Germinal center (tissue), 1 donor: ENCODE measurements at regions not wholly inside any gene's neighbourhood (a gene's known extent, or its start where the extent isn't known, plus 50 kb on each side); places are given as distances from the start of the nearest gene placed in this dataset.
"Not testable (repeated sequence)": the region's sequence is repeated elsewhere in the genome, so short reads cannot be mapped to it uniquely, and the experiment has no call there.

Experiments
- DNase-seq: peaks from one replicate; pipeline ENCODE4 v3.0.0; 2012; ENCODE audit warnings: mixed read lengths, low spot score

DNA sequence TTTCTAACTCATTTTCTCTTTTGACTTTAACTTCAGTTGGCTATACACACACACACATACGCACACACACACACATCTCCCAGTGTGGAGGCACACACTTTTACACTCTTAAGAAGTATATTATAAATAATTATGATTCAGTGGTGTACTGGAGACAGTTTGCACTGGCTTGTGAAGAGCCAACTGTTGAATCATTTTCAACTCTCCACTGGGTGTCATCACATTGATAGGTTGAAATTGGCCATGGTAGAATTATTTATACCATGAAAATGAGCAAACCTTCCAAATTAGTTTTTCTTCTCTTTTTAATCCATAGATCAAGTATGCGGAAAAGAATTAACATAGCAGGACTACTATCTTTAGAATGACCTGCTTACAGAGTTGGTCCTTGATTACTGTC lies 407.1 kb downstream of the BMP2 start:
- no peak for DNase-seq

DNA sequence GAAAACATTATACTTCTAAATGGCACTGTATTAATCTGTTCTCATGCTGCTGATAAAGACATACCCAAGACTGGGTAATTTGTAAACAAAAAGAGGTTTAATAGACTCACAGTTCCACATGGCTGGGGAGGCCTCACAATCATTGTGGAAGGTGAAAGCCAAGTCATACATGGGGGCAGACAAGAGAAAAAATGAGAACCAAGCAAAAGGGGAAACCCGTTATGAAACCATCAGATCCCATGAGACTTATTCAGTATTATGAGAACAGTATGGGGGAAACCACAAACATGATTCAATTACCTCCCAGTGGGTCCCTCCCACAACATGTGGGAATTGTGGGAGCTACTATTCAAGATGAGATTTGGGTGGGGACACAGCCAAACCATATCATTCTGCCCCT lies 408.3 kb downstream of the BMP2 start:
- DNase-seq = not testable (repeated sequence)

DNA sequence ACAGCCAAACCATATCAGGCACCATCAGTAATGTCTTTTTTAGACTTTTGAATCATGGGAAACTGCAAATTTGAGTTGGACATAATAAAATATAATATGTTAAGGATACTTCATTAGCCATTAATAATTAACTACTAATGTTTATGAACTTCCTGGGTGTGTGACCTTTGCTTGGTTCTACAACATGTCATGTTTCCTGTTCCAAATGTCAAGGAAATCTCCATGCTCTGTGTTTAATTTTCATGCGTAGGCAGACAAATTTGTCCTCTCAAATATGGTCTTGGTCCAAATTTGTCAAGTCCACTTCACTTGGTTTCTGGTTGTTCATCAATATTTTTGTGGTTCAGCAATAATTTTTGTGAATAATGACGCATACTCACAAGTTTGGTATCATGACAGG lies 410.5 kb downstream of the BMP2 start:
- DNase-seq = no peak

DNA sequence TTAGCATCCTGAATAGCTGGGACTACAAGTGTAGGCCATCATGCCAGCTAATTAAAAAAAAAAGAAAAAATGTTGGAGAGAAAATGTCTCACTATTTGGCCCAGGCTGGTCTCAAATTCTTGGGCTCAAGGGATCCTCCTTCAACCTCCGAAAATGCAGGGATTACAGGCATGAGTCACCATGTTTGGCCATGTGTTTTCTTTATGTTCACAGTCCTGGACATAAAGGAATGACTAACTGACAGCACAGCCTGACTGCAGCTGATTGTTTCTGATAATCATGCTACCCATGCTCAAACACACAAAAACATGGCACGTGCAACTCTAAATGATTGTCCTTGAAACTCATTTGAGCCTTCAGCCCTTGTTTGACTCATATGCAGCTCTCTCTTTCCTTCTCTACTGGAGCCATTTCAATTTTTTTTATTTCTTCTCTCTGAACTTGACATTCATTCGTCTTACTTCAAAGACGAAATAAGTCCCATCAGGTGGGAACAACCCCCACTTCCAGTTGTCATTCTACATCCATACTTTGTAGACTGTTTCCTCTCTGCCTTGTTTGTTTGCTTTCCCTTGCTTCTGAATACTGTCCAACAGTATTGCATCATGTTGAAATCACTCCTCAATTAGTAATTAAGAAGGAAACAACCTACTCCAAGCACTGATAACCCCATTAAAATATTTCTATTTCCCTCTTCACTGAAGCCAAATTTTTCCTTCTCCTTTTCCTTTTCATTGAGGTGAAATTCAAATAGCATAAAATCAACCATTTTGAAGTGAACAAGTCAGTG lies 413.0 kb downstream of the BMP2 start:
- no peak for DNase-seq

DNA sequence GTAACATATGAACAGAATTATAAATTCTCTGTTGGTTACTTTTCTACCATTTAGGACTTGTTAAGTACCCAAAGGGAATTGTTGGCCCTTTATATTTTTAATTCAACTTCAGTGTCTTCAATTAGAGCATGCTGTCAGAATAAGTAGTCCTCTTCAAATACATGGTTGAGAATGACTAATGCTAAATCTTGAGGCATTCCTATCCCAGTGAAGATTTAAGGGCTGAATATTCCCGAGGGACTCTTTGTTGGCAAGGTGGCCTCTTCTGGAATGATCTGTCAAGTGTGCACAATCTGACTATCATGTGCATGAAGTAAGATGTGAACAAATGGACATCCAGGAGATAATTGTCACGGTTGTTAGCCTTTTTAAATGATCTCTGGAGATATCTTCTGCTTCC lies 421.7 kb downstream of the BMP2 start:
- DNase-seq = no peak

DNA sequence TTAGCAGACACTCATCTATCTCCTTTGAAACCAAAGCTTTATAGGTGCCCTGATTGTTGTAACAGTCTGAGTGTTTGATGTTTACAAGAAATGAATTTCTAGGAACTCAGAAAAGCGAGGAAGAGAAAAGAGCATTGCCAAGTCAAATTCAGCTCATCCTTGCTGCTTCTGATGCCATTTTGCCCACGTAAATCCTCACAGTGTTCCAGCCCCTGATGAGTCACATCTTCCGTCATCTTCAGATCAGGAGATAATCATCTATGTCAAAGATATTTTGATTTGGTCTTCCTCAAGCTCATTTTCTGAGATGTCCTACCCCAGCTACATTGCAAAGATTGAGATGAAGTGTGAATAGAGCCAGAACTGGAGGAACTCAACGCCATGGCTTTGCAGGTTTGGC lies 426.2 kb downstream of the BMP2 start:
- no peak for DNase-seq

GRCh38 chr20:7195704-7196103 lies 428.2 kb downstream of the BMP2 start:
- no peak for DNase-seq

GRCh38 chr20:7196481-7196880 lies 429.0 kb downstream of the BMP2 start:
- DNase-seq = no peak

DNA sequence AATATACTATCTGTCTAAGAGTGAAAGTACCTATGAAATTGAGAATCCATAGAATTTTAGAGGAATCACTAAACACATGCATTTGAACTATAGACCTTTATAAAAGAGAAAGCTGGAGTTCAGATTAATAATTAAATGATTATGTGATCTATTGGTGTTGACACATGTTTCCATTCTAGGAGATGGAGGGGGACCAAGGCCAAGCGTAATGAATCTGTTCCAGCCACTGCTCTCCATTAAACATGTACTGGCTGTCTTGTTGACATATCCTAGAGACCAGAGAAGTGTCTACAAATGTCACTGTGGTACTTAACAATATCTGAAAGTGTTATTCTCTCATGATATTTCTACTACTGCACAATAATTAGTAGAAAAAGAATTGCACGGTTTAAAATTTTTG lies 432.4 kb downstream of the BMP2 start:
- no peak for DNase-seq

- no peak for DNase-seq
Measured at GRCh38 chr20:7207186-7207798, 439.8 kb downstream of the BMP2 start.

DNA sequence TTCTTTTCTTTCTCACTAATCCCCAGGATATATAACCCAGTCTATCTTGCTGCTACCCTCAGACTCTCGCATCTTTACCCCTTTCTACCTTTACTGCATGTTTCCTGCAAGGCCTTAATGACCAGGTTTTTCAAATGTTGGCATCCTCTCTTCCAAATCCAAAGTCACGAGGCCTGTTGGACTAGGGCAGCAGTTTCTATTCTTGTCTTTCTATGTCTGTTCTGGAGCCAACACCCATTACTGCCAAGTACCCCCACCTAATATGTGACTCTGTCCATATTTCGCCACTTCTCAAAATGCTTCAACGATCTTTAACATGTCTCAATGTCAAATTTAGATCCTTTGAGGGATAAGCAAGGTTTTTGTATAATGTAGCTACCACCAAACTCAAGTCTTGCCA lies 443.4 kb downstream of the BMP2 start:
- DNase-seq = no peak

- no peak for DNase-seq
Measured at GRCh38 chr20:7214081-7214740, 446.7 kb downstream of the BMP2 start.

DNA sequence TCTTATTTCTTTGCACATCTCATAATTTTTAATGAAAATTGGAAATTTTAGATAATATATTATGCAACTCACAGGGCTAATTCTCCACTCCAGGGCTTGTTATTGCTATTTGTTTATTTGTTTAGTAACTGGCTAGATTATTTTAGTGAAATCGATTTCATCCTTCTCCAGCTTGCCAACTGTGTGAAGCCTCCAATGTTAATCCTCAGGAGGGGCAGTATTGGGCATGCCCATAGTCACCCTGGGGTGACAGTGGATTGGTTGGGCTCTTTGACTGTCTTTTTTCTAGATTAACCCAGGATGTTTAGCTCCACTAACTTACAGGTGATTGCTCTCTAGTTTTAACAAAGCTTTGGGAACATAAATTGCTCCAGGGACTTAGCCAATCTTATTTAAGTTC lies 450.1 kb downstream of the BMP2 start:
- DNase-seq = no peak

- no peak for DNase-seq
Measured at GRCh38 chr20:7220755-7221154, 453.3 kb downstream of the BMP2 start.

DNA sequence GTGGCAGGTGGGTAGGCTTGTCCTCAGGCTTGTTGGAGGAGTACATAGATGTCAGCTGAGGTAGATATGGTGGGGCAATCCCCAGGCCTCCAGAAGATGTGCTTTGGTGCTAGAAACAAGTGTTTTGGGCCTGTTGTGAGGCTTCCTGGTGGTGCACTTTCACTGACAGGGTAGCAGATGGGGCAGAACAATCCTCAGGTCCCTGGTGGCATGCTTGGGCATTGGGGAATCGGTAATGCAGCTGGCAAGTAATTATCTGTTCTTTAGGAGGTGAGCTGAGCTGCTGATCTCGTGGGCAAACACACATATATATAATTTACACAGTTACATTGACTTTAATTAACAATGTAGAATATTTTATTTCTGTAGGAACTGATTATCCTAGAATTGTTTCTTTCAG lies 458.7 kb downstream of the BMP2 start:
- no peak for DNase-seq

DNA sequence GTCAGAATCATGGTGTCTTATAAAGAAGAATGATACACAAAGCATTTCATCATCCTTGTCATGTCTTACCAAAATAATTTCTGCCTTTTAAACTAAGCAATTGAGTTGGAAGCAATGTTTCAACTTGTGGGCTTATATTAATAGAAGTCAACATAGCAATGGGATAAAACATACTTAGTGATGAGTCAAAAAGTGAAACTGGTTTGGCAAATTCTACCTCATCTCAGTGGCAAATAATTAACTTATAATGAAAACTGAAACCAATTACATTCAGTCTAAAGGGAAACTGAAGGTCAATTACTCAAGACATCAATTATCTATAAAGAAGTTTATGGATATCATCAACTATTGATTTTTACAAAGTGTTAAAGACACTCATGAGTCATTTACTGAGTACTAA lies 463.8 kb downstream of the BMP2 start:
- DNase-seq = no peak

DNA sequence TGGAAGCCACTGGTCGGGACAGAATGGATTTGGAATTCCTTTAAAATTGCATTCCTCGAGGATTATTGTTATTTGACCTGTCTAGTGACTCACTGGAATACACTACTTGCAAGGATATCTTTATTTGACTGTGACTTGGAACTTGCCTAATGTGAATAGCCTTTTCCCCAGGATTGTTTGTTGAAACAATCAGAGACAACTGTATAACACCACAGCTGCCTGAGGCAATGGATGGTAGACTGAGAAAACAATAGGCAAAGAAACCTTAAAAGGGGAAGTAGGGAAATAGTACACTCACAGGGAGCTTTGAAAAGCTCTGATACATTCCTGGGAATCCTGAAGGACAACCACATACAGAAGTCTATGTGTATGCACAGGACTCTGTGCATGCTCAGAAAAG lies 465.3 kb downstream of the BMP2 start:
- no peak for DNase-seq

DNA sequence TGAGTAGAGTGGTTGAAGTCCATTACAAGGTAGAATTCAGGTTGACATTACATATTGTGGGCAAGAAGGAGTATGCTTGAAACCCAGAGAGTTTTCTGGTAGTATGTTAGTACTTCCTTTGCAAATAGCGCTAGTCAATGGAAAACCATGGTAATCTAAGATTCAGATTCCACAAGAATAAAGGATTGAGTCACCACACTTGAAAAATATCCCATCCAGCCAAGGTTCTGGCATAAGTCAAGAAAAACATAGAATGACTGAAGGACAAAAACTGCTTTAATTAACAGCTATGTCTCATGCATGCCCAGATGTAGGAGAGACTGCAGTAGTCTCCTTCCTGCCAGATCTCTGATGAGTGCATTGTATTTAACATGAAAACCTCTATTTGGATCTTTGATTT lies 469.8 kb downstream of the BMP2 start:
- no peak for DNase-seq

- no peak for DNase-seq
Measured at GRCh38 chr20:7240490-7240889, 473.0 kb downstream of the BMP2 start.

DNA sequence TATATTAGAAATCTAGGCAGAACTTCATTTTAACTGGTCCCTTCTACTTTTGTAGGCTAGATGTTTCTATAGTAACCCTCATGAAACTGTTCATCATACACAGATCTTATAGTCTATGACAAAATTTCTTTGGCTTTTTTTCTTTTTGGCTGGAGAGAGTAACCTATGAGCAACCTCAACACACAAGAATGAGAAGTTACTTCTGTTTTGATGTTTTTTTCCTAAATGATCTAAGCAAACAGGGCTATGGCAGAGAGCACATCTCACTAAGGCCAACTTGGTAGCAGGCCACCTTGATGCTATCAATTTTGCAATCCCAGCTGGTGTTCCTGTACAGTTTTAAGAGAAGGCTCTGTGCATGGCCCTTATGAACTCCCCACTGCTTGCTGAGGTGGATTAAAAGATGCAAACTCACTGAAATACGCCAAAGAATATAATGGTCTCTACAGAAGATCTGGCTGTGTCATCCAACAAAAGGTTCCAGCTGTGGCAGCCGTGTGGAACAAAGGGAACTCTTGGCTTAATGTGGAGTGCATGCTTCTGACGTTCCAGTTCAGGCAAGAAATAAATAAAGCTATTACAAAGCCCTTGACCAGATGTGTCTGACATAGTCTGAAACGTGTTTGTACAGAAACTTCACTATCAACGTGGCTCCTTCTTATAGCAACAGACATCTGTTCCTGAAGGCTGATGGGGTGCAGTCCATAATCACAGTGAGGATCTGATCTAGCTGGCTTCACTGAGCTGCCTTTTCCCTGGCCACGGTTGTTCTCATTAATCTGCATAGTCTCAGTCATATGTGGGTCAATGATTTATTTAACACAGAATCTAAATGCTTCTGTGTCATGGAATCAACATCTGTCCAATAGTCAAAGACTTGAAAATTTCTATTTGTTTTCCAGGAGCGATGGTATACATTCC lies 481.1 kb downstream of the BMP2 start:
- no peak for DNase-seq

DNA sequence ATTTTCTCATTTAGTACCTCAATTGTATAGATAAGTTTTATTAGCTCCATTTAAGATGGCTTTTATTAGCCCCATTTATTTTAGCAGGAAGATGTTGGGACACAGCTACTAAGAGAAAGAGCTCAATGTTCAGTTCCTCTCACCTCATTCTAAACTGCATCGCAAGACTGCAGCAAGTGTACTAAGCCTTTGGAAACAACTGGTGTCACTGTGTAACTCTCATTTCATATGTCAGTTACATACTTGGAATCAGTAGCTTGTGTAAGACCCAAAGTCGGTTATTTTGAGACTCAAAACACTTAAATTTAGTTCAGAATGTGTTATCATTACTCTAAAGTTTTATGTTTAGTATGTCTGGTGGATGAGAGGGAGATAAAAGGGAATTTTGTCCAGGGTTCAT lies 482.9 kb downstream of the BMP2 start:
- no peak for DNase-seq

- DNase-seq = no peak
Measured at GRCh38 chr20:7257099-7257498, 489.6 kb downstream of the BMP2 start.
